ENCODE measurements at regions not wholly inside any gene's neighbourhood (a gene's known extent, or its start where the extent isn't known, plus 50 kb on each side); places are given as distances from the start of the nearest gene placed in this dataset.

DNA sequence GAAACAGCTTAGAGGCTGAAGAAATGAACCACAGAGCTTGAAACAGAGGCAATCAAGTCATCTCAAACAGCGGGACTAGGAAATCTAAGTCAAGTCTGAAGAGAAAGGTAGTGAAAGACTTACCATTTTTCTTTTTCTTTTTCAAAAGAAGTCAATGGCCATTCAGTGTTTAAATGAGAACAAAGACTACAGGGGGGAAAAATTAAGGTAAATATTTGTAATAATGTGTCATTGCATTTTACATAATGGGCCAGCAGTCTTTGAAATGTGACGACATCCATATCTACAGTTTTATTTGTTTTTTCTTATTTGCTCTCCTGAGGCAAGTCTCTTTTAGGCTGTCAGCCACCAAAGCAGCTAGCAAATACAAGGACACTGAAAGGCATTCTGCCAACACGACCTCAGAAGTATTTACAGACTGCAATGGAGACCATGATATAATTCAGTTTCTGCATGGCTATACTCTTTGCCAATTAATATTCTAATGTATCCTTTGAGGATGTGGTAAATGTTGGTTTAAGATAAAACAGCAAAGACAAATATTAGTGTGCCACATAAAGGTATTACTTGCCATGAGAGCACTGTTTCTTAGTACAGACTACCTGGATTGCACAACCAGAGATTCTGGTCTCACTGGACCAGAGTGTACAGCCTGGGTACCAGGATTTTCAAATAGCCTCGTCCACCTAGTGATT, 307.0 kb upstream of the THBS1 start:
- no peak overlapping the region for H2AFZ ChIP-seq (ENCODE audit: low read length)
- peaks cover 45% of the 10 kb centered on the region for H3K4me1 ChIP-seq (ENCODE audit: insufficient read depth, low read length)
- H4K20me1 ChIP-seq (ENCODE audit: insufficient read depth, low read length): no peaks in the 10 kb centered on the region
- no peak overlapping the region for H3K4me2 ChIP-seq (ENCODE audit: insufficient read depth, low read length)
- no peaks in the 10 kb centered on the region for H3K9me3 ChIP-seq (ENCODE audit: low read depth, low read length)
- peak overlapping the region; percentile 98 for H3K27ac ChIP-seq (ENCODE audit: low read depth, low read length)
- H3K36me3 ChIP-seq (ENCODE audit: insufficient read depth, low read length): no peaks in the 10 kb centered on the region
- no peak overlapping the region for H3K4me3 ChIP-seq (ENCODE audit: insufficient read depth, low read length)
- DNase-seq (ENCODE audit: insufficient read length, low spot score, missing footprints): no peak
- H3K27me3 ChIP-seq (ENCODE audit: insufficient read depth, low read length): no peaks in the 10 kb centered on the region
- TF ChIP-seq, protein P1, sequence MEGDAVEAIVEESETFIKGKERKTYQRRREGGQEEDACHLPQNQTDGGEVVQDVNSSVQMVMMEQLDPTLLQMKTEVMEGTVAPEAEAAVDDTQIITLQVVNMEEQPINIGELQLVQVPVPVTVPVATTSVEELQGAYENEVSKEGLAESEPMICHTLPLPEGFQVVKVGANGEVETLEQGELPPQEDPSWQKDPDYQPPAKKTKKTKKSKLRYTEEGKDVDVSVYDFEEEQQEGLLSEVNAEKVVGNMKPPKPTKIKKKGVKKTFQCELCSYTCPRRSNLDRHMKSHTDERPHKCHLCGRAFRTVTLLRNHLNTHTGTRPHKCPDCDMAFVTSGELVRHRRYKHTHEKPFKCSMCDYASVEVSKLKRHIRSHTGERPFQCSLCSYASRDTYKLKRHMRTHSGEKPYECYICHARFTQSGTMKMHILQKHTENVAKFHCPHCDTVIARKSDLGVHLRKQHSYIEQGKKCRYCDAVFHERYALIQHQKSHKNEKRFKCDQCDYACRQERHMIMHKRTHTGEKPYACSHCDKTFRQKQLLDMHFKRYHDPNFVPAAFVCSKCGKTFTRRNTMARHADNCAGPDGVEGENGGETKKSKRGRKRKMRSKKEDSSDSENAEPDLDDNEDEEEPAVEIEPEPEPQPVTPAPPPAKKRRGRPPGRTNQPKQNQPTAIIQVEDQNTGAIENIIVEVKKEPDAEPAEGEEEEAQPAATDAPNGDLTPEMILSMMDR (IDR thresholded peaks at IDR 0.05; ENCODE audit: extremely low read depth, low read depth, low read length): no peak
- H3K79me2 ChIP-seq (ENCODE audit: insufficient read depth, low read length): no peaks in the 10 kb centered on the region

DNA sequence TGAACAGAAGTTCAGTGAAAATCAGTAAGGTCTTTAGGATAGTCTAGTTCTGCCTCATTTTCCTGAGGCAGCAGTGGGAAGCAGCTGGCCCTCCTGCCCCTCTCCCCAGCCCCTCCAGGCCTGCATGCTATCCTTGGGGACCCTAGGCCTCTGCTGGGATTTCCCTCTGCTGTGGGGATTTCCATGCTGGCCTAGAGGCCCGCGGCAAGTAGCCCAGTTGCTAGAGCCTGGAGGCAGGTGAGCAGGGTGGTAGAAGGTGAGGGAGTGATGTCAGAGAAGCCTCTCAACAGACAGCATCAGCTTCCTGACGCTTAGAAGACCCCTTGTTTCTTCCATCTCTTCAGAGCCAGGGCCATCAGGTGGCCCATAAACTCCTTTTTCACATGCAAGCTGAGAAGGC, 305.8 kb upstream of the THBS1 start:
- H3K4me2 ChIP-seq (ENCODE audit: insufficient read depth, low read length): no peak overlapping the region
- no peaks in the 10 kb centered on the region for H3K36me3 ChIP-seq (ENCODE audit: insufficient read depth, low read length)
- H3K27me3 ChIP-seq (ENCODE audit: insufficient read depth, low read length): no peaks in the 10 kb centered on the region
- H3K79me2 ChIP-seq (ENCODE audit: insufficient read depth, low read length): no peaks in the 10 kb centered on the region
- H4K20me1 ChIP-seq (ENCODE audit: insufficient read depth, low read length): no peaks in the 10 kb centered on the region
- peaks cover 47% of the 10 kb centered on the region for H3K4me1 ChIP-seq (ENCODE audit: insufficient read depth, low read length)
- no peaks in the 10 kb centered on the region for H3K9me3 ChIP-seq (ENCODE audit: low read depth, low read length)
- TF ChIP-seq, protein P1 (IDR thresholded peaks at IDR 0.05; ENCODE audit: extremely low read depth, low read depth, low read length): no peak
- H2AFZ ChIP-seq (ENCODE audit: low read length): no peak overlapping the region
- H3K4me3 ChIP-seq (ENCODE audit: insufficient read depth, low read length): no peak overlapping the region
- H3K27ac ChIP-seq (ENCODE audit: low read depth, low read length): peak overlapping the region; percentile 75
- no peak for DNase-seq (ENCODE audit: insufficient read length, low spot score, missing footprints)

DNA sequence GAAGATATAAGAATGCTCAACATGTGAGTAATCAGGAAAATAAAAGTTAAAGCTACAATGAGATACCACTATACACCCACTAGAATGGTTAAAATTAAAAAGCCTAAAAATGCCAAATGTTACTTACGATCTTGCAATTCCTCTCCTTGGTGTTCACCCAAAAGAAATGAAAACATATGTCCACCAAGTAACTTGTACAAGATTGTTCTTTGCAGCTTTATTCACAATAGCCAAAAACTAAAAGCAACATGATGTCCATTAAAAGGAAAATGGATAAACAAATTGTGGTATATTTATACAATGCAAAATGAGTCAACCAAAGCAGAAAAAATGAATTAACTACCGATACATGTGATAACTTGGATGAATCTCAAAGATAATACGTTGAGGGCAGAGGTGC, 301.6 kb upstream of the THBS1 start:
- no peak overlapping the region for H2AFZ ChIP-seq (ENCODE audit: low read length)
- no peak for DNase-seq (ENCODE audit: insufficient read length, low spot score, missing footprints)
- H4K20me1 ChIP-seq (ENCODE audit: insufficient read depth, low read length): no peaks in the 10 kb centered on the region
- peaks cover 37% of the 10 kb centered on the region for H3K4me1 ChIP-seq (ENCODE audit: insufficient read depth, low read length)
- no peaks in the 10 kb centered on the region for H3K9me3 ChIP-seq (ENCODE audit: low read depth, low read length)
- TF ChIP-seq, protein P1 (IDR thresholded peaks at IDR 0.05; ENCODE audit: extremely low read depth, low read depth, low read length): no peak
- peak overlapping the region; percentile 6 for H3K4me2 ChIP-seq (ENCODE audit: insufficient read depth, low read length)
- H3K79me2 ChIP-seq (ENCODE audit: insufficient read depth, low read length): no peaks in the 10 kb centered on the region
- no peaks in the 10 kb centered on the region for H3K36me3 ChIP-seq (ENCODE audit: insufficient read depth, low read length)
- H3K4me3 ChIP-seq (ENCODE audit: insufficient read depth, low read length): no peak overlapping the region
- no peaks in the 10 kb centered on the region for H3K27me3 ChIP-seq (ENCODE audit: insufficient read depth, low read length)
- H3K27ac ChIP-seq (ENCODE audit: low read depth, low read length): peak overlapping the region; percentile 57

DNA sequence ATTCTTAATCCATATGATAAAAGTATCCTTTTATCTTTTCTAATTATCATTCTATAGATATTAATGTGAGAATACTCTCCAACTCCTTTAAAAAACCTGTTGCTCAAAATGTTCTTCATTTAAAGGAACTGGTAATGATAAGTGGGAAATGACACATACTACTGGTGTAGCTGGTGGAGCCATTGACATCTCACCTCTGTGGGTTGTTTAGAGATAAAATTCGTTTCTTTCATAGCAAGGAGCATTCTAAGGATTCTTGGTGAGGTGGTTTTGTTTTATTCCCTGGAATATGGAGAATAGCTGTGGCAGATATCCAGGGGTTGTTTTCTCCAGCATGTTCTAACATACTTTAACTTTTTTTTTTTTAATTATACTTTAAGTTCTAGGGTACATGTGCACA, 299.8 kb upstream of the THBS1 start:
- Histone ChIP-seq H4K20me1 (ENCODE audit: insufficient read depth, low read length) (no peaks in the 10 kb centered on the region), H3K27me3 (ENCODE audit: insufficient read depth, low read length) (no peaks in the 10 kb centered on the region), H3K4me3 (ENCODE audit: insufficient read depth, low read length) (no peak overlapping the region), H3K27ac (ENCODE audit: low read depth, low read length) (peak overlapping the region; percentile 57), H3K79me2 (ENCODE audit: insufficient read depth, low read length) (no peaks in the 10 kb centered on the region), H3K9me3 (ENCODE audit: low read depth, low read length) (no peaks in the 10 kb centered on the region), H3K36me3 (ENCODE audit: insufficient read depth, low read length) (no peaks in the 10 kb centered on the region), H3K4me1 (ENCODE audit: insufficient read depth, low read length) (peaks cover 53% of the 10 kb centered on the region), H2AFZ (ENCODE audit: low read length) (no peak overlapping the region), H3K4me2 (ENCODE audit: insufficient read depth, low read length) (no peak overlapping the region)
- TF ChIP-seq, protein P1 (IDR thresholded peaks at IDR 0.05; ENCODE audit: extremely low read depth, low read depth, low read length): no peak
- DNase-seq (ENCODE audit: insufficient read length, low spot score, missing footprints): no peak

Measured in osteoblast (primary cell).